K562 (cell line): ENCODE measurements at regions not wholly inside any gene's neighbourhood (a gene's known extent, or its start where the extent isn't known, plus 50 kb on each side); places are given as distances from the start of the nearest gene placed in this dataset.

Source experiments
- JUND ChIP-seq, 2 experiments: IDR thresholded peaks; 2 replicates in 1 of 2; 3 replicates in 1 of 2; pipeline ENCODE4 v1.6.1; 2011; ENCODE audit warnings: borderline replicate concordance in 2 of 2, low read depth in 2 of 2, low read length in 2 of 2, improper control_type of control experiment in 1 of 2, missing biosample characterization in 1 of 2, missing genetic modification characterization in 1 of 2, missing genetic modification reagents in 1 of 2
- MNT ChIP-seq, 2 experiments: fragments of 450-650 bp; conservative IDR thresholded peaks; 2 replicates each; pipeline ENCODE4 v1.6.1; 2017; ENCODE audit warnings: mild to moderate bottlenecking in 2 of 2, moderate library complexity in 2 of 2
- RB1 ChIP-seq: fragments of 450-650 bp; IDR thresholded peaks from 2 replicates; pipeline ENCODE4 v1.6.1; 2017; ENCODE audit warnings: low read depth, mild to moderate bottlenecking
- SAP30 ChIP-seq: fragments of 200-600 bp; sonication (generic); IDR thresholded peaks from 2 replicates; pipeline ENCODE4 v1.6.1; 2012; ENCODE audit warnings: borderline replicate concordance, low read depth, mild to moderate bottlenecking, moderate library complexity, low read length, control low read depth, inconsistent platforms; ENCODE audit not compliant: insufficient read depth, poor library complexity, severe bottlenecking
- YY1 ChIP-seq, 3 experiments: IDR thresholded peaks; 2 replicates each; pipeline ENCODE4 v1.6.1; 2011; ENCODE audit warnings: low read length in 2 of 3, mild to moderate bottlenecking in 2 of 3, moderate library complexity in 2 of 3, borderline replicate concordance in 1 of 3, control low read depth in 1 of 3, low read depth in 1 of 3; ENCODE audit not compliant: insufficient read depth in 3 of 3, insufficient replicate concordance in 2 of 3, control insufficient read depth in 1 of 3, insufficient read length in 1 of 3; ENCODE audit errors: extremely low read depth in 1 of 3

DNA sequence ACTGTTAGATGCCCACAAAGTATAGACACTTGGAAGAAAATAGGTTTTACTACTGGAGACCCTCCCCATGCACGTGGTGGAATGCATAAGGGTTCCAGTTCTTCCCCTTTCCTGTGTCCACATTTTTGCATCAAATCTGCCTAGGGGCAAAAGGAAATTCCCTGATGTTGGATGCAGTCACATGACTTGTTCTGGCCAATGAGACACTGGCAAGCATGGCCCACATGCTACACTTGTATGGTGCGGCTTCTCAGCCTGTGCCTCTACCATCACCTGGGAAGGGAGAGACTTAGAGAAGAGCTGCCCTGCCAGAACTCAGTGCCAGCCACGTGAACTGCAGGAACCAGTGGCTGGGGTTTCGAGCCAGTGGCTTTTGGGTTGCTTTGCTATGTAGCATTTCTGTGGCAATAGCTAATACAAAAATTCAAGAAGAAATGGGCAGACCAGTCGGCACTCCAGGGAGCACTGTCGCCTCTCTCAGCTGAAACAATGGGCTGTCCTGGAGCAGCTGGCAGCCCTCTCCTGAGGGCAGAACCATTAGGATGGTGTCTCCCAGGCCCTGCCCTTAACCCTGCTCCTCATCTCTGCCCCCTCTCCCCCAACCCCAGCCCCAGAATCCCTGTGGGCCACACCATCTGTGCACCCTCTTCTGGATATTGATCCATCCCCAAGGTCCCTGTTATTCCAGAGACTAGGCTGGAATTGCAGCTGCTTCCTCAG is 634.0 kb downstream of the UQCRFS1 start:
- TF ChIP-seq SAP30 (no peak), MNT (conservative IDR thresholded peaks at IDR 0.05) (no peak), JUND (IDR thresholded peaks at IDR 0.05; ENCODE audit: borderline replicate concordance, low read depth, low read length) (no peak), JUND (tag; IDR thresholded peaks at IDR 0.05; ENCODE audit: borderline replicate concordance, low read depth, low read length) (no peak), YY1 (IDR thresholded peaks at IDR 0.05; ENCODE audit: borderline replicate concordance in 1 of 3, control insufficient read depth in 1 of 3, extremely low read depth in 1 of 3, insufficient read depth in 3 of 3, insufficient read length in 1 of 3, insufficient replicate concordance in 2 of 3, low read depth in 1 of 3, low read length in 2 of 3) (no peak), RB1 (no peak)
